ENCODE measurements at regions not wholly inside any gene's neighbourhood (a gene's known extent, or its start where the extent isn't known, plus 50 kb on each side); places are given as distances from the start of the nearest gene placed in this dataset.

DNA sequence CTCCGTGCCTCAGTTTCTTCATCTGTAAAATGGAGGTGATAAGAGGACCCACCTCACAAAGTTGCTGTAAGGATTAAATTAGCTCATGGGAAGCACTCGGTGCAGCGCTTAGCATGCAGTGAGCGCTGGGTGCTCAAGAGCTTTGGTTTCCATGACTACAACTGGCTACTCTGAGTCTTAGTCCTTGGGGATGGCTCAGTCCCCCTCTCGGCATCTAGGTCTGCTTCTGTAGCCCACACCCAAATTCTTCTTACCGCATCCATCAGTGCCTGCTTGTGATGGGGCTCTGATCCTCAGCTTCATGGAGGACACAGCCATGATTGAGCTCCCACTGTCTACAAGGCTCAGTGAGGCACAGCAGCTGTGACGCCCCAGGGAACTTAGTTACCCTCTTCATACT, 159.0 kb downstream of the ACTL8 start:
- WGBS (ENCODE audit: low lambda C conversion rate), result 54% methylated on average over 3 of the region's 7 CpGs

DNA sequence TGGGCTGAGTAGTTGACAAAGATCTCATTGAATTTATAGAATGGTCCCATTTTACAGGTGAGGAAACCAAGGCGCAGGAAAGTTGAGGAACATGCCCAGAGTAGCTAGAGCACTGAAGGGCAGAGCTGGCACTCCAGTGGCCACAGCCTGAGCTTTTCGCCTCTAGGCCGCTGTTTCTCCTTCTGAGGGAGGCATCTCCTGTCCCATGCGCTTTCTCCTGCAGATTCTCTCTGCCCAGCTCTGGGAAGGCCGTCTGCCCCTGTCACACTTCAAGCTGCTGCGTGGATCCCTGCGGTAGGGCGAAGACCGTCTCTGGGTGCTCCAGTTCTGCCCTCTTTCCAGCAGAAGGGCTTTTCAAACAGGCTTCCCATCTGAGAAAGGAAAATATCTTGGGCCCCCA, 159.9 kb downstream of the ACTL8 start:
- Histone ChIP-seq H4K20me1 (ENCODE audit: insufficient read depth) (no peaks in the 10 kb centered on the region), H3K9me2 (no peaks in the 10 kb centered on the region), H3K27me3 (ENCODE audit: insufficient read depth) (no peaks in the 10 kb centered on the region), H2AFZ (ENCODE audit: low read depth) (no peak overlapping the region), H3K9ac (no peak overlapping the region), H3K4me3 (ENCODE audit: low read depth in 2 of 2, low read length in 1 of 2) (no peak overlapping the region), H3K27ac (ENCODE audit: low read depth in 2 of 2, low read length in 1 of 2) (no peak overlapping the region), H3F3A (replicated peaks; ENCODE audit: insufficient read depth) (no peaks in the 10 kb centered on the region), H3K9me3 (no peaks in the 10 kb centered on the region), H3K4me2 (no peak overlapping the region), H3K79me2 (ENCODE audit: insufficient read depth) (no peaks in the 10 kb centered on the region), H3K36me3 (replicated peaks in 1 of 2; ENCODE audit: control insufficient read depth in 1 of 2, insufficient read depth in 2 of 2, low read length in 1 of 2) (no peaks in the 10 kb centered on the region), H3K4me1 (ENCODE audit: control insufficient read depth in 1 of 2, insufficient read depth in 2 of 2, low read depth in 1 of 2, low read length in 1 of 2) (no peaks in the 10 kb centered on the region; a peak in 1 of 4 replicates)
- no peak for TF ChIP-seq GABPA (IDR thresholded peaks at IDR 0.05; ENCODE audit: low read depth)
- TF ChIP-seq, protein P1, sequence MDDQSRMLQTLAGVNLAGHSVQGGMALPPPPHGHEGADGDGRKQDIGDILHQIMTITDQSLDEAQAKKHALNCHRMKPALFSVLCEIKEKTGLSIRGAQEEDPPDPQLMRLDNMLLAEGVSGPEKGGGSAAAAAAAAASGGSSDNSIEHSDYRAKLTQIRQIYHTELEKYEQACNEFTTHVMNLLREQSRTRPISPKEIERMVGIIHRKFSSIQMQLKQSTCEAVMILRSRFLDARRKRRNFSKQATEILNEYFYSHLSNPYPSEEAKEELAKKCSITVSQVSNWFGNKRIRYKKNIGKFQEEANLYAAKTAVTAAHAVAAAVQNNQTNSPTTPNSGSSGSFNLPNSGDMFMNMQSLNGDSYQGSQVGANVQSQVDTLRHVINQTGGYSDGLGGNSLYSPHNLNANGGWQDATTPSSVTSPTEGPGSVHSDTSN (IDR thresholded peaks at IDR 0.05), result no peak
- no peak for TF ChIP-seq MEF2A (IDR thresholded peaks at IDR 0.05; ENCODE audit: borderline replicate concordance, low read depth)
- TF ChIP-seq ELF1 (IDR thresholded peaks at IDR 0.05), result no peak
- TF ChIP-seq POLR2AphosphoS5 (IDR thresholded peaks at IDR 0.05; ENCODE audit: low read depth, low read length), result no peak
- no peak for TF ChIP-seq EP300 (IDR thresholded peaks at IDR 0.05; ENCODE audit: borderline replicate concordance in 1 of 2, low read depth in 1 of 2, low read length in 1 of 2)
- TF ChIP-seq FOSL2 (IDR thresholded peaks at IDR 0.05; ENCODE audit: borderline replicate concordance, low read depth), result no peak
- TF ChIP-seq, protein P2, sequence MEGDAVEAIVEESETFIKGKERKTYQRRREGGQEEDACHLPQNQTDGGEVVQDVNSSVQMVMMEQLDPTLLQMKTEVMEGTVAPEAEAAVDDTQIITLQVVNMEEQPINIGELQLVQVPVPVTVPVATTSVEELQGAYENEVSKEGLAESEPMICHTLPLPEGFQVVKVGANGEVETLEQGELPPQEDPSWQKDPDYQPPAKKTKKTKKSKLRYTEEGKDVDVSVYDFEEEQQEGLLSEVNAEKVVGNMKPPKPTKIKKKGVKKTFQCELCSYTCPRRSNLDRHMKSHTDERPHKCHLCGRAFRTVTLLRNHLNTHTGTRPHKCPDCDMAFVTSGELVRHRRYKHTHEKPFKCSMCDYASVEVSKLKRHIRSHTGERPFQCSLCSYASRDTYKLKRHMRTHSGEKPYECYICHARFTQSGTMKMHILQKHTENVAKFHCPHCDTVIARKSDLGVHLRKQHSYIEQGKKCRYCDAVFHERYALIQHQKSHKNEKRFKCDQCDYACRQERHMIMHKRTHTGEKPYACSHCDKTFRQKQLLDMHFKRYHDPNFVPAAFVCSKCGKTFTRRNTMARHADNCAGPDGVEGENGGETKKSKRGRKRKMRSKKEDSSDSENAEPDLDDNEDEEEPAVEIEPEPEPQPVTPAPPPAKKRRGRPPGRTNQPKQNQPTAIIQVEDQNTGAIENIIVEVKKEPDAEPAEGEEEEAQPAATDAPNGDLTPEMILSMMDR (IDR thresholded peaks at IDR 0.05), result no peak
- TF ChIP-seq RCOR1 (IDR thresholded peaks at IDR 0.05; ENCODE audit: low read length), result no peak
- TF ChIP-seq, protein P3, sequence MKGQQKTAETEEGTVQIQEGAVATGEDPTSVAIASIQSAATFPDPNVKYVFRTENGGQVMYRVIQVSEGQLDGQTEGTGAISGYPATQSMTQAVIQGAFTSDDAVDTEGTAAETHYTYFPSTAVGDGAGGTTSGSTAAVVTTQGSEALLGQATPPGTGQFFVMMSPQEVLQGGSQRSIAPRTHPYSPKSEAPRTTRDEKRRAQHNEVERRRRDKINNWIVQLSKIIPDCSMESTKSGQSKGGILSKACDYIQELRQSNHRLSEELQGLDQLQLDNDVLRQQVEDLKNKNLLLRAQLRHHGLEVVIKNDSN (IDR thresholded peaks at IDR 0.05; ENCODE audit: borderline replicate concordance, low read depth), result no peak
- no peak for TF ChIP-seq RFX5 (IDR thresholded peaks at IDR 0.05; ENCODE audit: low read length)
- TF ChIP-seq TEAD4 (IDR thresholded peaks at IDR 0.05; ENCODE audit: borderline replicate concordance, insufficient read depth), result no peak
- no peak for TF ChIP-seq FOXM1 (IDR thresholded peaks at IDR 0.05; ENCODE audit: low read depth)
- TF ChIP-seq SMC3 (IDR thresholded peaks at IDR 0.05; ENCODE audit: low read depth, low read length), result no peak
- TF ChIP-seq NFIC (IDR thresholded peaks at IDR 0.05; ENCODE audit: borderline replicate concordance), result no peak
- TF ChIP-seq GATA2 (CRISPR knock-in tag; IDR thresholded peaks at IDR 0.05), result no peak
- TF ChIP-seq YY1 (IDR thresholded peaks at IDR 0.05; ENCODE audit: low read depth), result no peak
- TF ChIP-seq, protein P4, sequence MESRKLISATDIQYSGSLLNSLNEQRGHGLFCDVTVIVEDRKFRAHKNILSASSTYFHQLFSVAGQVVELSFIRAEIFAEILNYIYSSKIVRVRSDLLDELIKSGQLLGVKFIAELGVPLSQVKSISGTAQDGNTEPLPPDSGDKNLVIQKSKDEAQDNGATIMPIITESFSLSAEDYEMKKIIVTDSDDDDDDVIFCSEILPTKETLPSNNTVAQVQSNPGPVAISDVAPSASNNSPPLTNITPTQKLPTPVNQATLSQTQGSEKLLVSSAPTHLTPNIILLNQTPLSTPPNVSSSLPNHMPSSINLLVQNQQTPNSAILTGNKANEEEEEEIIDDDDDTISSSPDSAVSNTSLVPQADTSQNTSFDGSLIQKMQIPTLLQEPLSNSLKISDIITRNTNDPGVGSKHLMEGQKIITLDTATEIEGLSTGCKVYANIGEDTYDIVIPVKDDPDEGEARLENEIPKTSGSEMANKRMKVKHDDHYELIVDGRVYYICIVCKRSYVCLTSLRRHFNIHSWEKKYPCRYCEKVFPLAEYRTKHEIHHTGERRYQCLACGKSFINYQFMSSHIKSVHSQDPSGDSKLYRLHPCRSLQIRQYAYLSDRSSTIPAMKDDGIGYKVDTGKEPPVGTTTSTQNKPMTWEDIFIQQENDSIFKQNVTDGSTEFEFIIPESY (IDR thresholded peaks at IDR 0.05; ENCODE audit: borderline replicate concordance, low read depth), result no peak
- DNase-seq, result no peak
- WGBS (ENCODE audit: low lambda C conversion rate), result 50% methylated on average over 9 of the region's 9 CpGs
- POLR2A ChIA-PET, result no interaction called here
- CTCF ChIA-PET, result interaction anchor here (1.0 to 9.1 kb wide), 7 partner anchors 8 to 667 kb away, joined by 4 to 60 read pairs (median 9); no protein-coding TSS in a partner anchor

More for the DNA sequence above, 159.0 kb downstream of the ACTL8 start:
- ChIA-PET POLR2A (no interaction called here), CTCF (interaction anchor here (2.3 to 9.1 kb wide), 3 partner anchors 9 to 668 kb away, joined by 9 to 60 read pairs (median 30); no protein-coding TSS in a partner anchor)
- H3K4me1 ChIP-seq (ENCODE audit: control insufficient read depth in 1 of 2, insufficient read depth in 2 of 2, low read depth in 1 of 2, low read length in 1 of 2), result no peaks in the 10 kb centered on the region; a peak in 1 of 4 replicates
- no peaks in the 10 kb centered on the region for H4K20me1 ChIP-seq (ENCODE audit: insufficient read depth)
- H2AFZ ChIP-seq (ENCODE audit: low read depth), result no peak overlapping the region
- no peak overlapping the region for H3K27ac ChIP-seq (ENCODE audit: low read depth in 2 of 2, low read length in 1 of 2)
- no peaks in the 10 kb centered on the region for H3K9me2 ChIP-seq
- no peaks in the 10 kb centered on the region for H3K36me3 ChIP-seq (replicated peaks in 1 of 2; ENCODE audit: control insufficient read depth in 1 of 2, insufficient read depth in 2 of 2, low read length in 1 of 2)
- no peak overlapping the region for H3K4me2 ChIP-seq
- H3K4me3 ChIP-seq (ENCODE audit: low read depth in 2 of 2, low read length in 1 of 2), result no peak overlapping the region
- H3K79me2 ChIP-seq (ENCODE audit: insufficient read depth), result no peaks in the 10 kb centered on the region
- no peaks in the 10 kb centered on the region for H3F3A ChIP-seq (replicated peaks; ENCODE audit: insufficient read depth)
- H3K9ac ChIP-seq, result no peak overlapping the region
- no peaks in the 10 kb centered on the region for H3K9me3 ChIP-seq
- DNase-seq, result no peak
- TF ChIP-seq, protein P3 (IDR thresholded peaks at IDR 0.05; ENCODE audit: borderline replicate concordance, low read depth), result no peak
- H3K27me3 ChIP-seq (ENCODE audit: insufficient read depth), result no peaks in the 10 kb centered on the region
